ENCODE measurements at regions not wholly inside any gene's neighbourhood (a gene's known extent, or its start where the extent isn't known, plus 50 kb on each side); places are given as distances from the start of the nearest gene placed in this dataset.

DNA sequence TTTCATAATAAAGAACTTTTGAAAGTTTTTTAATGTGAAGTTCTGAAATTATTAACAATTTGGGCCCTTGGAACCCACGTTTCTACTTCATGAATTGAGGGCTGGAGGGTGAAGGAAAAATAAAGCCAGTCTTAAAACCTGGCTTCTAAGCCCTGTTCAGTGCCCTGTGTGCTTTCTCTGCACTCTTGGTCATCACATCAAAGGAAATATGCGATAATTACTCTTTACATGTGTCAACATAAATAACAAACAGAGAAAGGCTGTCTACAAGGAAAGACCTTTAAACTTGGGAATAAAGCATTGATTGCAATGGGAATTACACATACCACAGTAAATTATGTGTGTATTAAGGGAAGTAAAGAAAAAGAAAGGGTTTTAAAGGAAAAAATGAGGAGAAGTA lies 150.7 kb upstream of the KLF7 start:
- Histone ChIP-seq H3K4me3 (no peak overlapping the region), H3K4me2 (no peak overlapping the region), H3K27me3 (ENCODE audit: insufficient read depth, low read depth) (no peaks in the 10 kb centered on the region), H2AFZ (no peak overlapping the region), H3K27ac (no peak overlapping the region), H3K36me3 (ENCODE audit: low read depth) (no peaks in the 10 kb centered on the region), H3K9me3 (ENCODE audit: insufficient read depth, low read depth) (no peaks in the 10 kb centered on the region), H3F3A (ENCODE audit: insufficient read depth, low read depth) (no peaks in the 10 kb centered on the region), H3K9me2 (ENCODE audit: insufficient read depth) (no peaks in the 10 kb centered on the region), H3K79me2 (ENCODE audit: low read depth) (no peaks in the 10 kb centered on the region), H4K20me1 (ENCODE audit: insufficient read depth) (no peaks in the 10 kb centered on the region), H3K4me1 (replicated peaks; ENCODE audit: insufficient read depth) (peaks cover 21% of the 10 kb centered on the region)
- no TSS peak for BruUV-seq (replicated peaks)
- intact Hi-C loops (cut with micrococcal nuclease; ENCODE audit: unreplicated experiment), result no loop called here
- no peak for TF ChIP-seq EZH2 (IDR thresholded peaks at IDR 0.05; ENCODE audit: low read depth)
- no peak for TF ChIP-seq CTCF (conservative IDR thresholded peaks at IDR 0.05)
- POLR2A ChIA-PET (ENCODE audit: unreplicated experiment), result no interaction called here
- DNase-seq, result no peak
- CTCF ChIA-PET, result no interaction called here

DNA sequence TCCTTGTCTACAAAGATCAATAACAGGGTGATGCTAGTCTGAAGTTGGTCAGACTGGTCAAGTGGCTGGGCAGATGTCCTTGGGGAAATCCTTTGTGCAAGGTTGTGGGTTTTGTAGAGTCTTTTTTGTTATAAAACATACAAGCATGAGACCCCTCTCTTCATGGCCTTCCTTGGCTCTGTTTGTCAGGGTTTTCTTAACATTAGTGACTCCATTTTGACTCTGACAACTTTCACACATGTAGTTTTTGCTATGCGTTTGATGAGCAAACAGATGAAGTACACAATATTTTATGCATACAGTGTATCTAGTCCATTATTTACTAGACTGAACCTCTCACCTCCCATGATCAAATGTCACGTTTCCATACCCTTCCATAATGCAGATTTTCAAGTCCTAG lies 151.2 kb upstream of the KLF7 start:
- H2AFZ ChIP-seq, result no peak overlapping the region
- no peaks in the 10 kb centered on the region for H4K20me1 ChIP-seq (ENCODE audit: insufficient read depth)
- TF ChIP-seq EZH2 (IDR thresholded peaks at IDR 0.05; ENCODE audit: low read depth), result no peak
- TF ChIP-seq CTCF (conservative IDR thresholded peaks at IDR 0.05), result no peak
- no peaks in the 10 kb centered on the region for H3K27me3 ChIP-seq (ENCODE audit: insufficient read depth, low read depth)
- H3K4me2 ChIP-seq, result 0 out of 2 replicates have a peak overlapping the region, but pooled peaks have one; percentile 7
- no peaks in the 10 kb centered on the region for H3F3A ChIP-seq (ENCODE audit: insufficient read depth, low read depth)
- intact Hi-C loops (cut with micrococcal nuclease; ENCODE audit: unreplicated experiment), result no loop called here
- H3K79me2 ChIP-seq (ENCODE audit: low read depth), result no peaks in the 10 kb centered on the region
- no peak overlapping the region for H3K27ac ChIP-seq
- no peaks in the 10 kb centered on the region for H3K9me2 ChIP-seq (ENCODE audit: insufficient read depth)
- POLR2A ChIA-PET (ENCODE audit: unreplicated experiment), result no interaction called here
- DNase-seq, result no peak
- peaks cover 17% of the 10 kb centered on the region for H3K4me1 ChIP-seq (replicated peaks; ENCODE audit: insufficient read depth)
- H3K4me3 ChIP-seq, result no peak overlapping the region
- no TSS peak for BruUV-seq (replicated peaks)
- H3K36me3 ChIP-seq (ENCODE audit: low read depth), result no peaks in the 10 kb centered on the region
- no peaks in the 10 kb centered on the region for H3K9me3 ChIP-seq (ENCODE audit: insufficient read depth, low read depth)
- CTCF ChIA-PET, result no interaction called here

DNA sequence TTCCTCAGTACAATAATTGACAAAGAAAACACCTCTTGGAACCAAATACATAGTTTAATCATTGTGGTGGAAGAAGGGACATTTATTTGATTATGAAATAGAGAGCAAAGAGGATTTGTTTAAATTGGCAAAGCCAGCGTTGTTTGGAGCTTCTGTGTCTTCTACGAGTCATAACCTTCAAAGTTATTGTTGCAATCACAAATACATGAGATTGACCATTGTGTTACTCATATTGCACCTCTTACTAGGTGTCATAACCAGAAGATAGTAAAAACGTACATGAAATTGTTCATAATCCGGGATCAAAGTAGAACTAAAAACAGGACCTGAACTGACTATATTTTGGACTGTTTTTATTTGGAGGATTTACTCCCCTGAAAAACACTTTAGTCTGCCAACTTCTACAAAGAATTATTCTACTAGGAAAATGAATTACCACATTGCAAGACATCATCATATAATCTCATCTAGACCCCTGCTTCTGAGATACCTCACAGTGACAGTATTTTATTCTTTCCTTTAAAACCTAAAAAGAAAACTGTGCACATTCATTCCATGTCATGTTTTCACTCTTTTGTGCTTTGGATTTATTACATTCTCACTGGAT lies 151.7 kb upstream of the KLF7 start:
- TF ChIP-seq CTCF (conservative IDR thresholded peaks at IDR 0.05) (no peak), EZH2 (IDR thresholded peaks at IDR 0.05; ENCODE audit: low read depth) (no peak)
- Histone ChIP-seq H3F3A (ENCODE audit: insufficient read depth, low read depth) (no peaks in the 10 kb centered on the region), H3K4me3 (no peak overlapping the region), H3K36me3 (ENCODE audit: low read depth) (no peaks in the 10 kb centered on the region), H3K4me2 (0 out of 2 replicates have a peak overlapping the region, but pooled peaks have one; percentile 7), H2AFZ (no peak overlapping the region), H3K9me2 (ENCODE audit: insufficient read depth) (no peaks in the 10 kb centered on the region), H3K9me3 (ENCODE audit: insufficient read depth, low read depth) (no peaks in the 10 kb centered on the region), H3K79me2 (ENCODE audit: low read depth) (no peaks in the 10 kb centered on the region), H4K20me1 (ENCODE audit: insufficient read depth) (no peaks in the 10 kb centered on the region), H3K27me3 (ENCODE audit: insufficient read depth, low read depth) (no peaks in the 10 kb centered on the region), H3K27ac (no peak overlapping the region), H3K4me1 (replicated peaks; ENCODE audit: insufficient read depth) (peaks cover 16% of the 10 kb centered on the region)
- CTCF ChIA-PET, result no interaction called here
- POLR2A ChIA-PET (ENCODE audit: unreplicated experiment), result no interaction called here
- BruUV-seq (replicated peaks), result no TSS peak
- intact Hi-C loops (cut with micrococcal nuclease; ENCODE audit: unreplicated experiment), result no loop called here
- DNase-seq, result no peak

Measured in PC-9 (cell line).